Type B pancreatic cell (in vitro differentiated cells): ENCODE measurements at regions not wholly inside any gene's neighbourhood (a gene's known extent, or its start where the extent isn't known, plus 50 kb on each side); places are given as distances from the start of the nearest gene placed in this dataset.

ENCODE experiments used
- DNase-seq: peaks from one replicate; pipeline ENCODE4 v3.0.0; 2021; ENCODE audit warnings: mixed read lengths; ENCODE audit not compliant: unreplicated experiment; ENCODE audit errors: extremely low spot score
- H3K27ac Mint-ChIP-seq: 2 replicates; pipeline ENCODE4 v1.8.0; 2021; ENCODE audit warnings: mild to moderate bottlenecking, mixed read lengths
- H3K27me3 Mint-ChIP-seq: 2 replicates; pipeline ENCODE4 v1.8.0; 2021; ENCODE audit warnings: mixed read lengths
- H3K36me3 Mint-ChIP-seq: 2 replicates; pipeline ENCODE4 v1.8.0; 2021; ENCODE audit warnings: mixed read lengths
- H3K4me1 Mint-ChIP-seq: one replicate; pipeline ENCODE4 v1.8.0; 2021; ENCODE audit warnings: mixed read lengths; ENCODE audit not compliant: unreplicated experiment
- H3K4me3 Mint-ChIP-seq: 2 replicates; pipeline ENCODE4 v1.8.0; 2021; ENCODE audit warnings: mild to moderate bottlenecking, mixed read lengths
- H3K9me3 Mint-ChIP-seq: 2 replicates; pipeline ENCODE4 v1.8.0; 2021; ENCODE audit warnings: mixed read lengths
- TF ChIP-seq, protein P1 (sequence below): fragments of 200-600 bp; sonication (generic); conservative IDR thresholded peaks from 2 replicates; pipeline ENCODE4 v1.5.0; 2021; ENCODE audit warnings: antibody characterized with exemption, mild to moderate bottlenecking

DNA sequence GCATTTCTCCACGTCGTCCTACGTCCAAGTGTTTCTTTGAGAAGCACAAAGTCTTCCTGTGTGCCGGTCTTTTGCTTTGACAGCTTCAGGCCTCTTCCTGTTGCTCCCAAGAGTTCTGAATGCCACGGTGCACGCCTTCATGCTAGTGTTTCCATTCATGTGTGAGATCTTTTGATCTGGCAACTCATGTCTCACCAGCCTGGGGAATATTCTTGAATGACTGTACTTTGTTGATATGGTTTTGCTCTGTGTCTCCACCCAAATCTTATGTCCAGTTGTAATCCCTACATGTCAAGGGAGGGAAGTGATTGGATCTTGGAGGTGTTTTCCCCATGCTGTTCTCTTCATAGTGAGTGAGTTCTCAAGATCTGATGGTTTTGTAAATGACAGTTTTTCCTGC lies 129.6 kb upstream of the THBS2 start:
- no peaks in the 10 kb centered on the region for H3K9me3 Mint-ChIP-seq
- no peak overlapping the region for H3K27ac Mint-ChIP-seq
- TF ChIP-seq, protein P1, sequence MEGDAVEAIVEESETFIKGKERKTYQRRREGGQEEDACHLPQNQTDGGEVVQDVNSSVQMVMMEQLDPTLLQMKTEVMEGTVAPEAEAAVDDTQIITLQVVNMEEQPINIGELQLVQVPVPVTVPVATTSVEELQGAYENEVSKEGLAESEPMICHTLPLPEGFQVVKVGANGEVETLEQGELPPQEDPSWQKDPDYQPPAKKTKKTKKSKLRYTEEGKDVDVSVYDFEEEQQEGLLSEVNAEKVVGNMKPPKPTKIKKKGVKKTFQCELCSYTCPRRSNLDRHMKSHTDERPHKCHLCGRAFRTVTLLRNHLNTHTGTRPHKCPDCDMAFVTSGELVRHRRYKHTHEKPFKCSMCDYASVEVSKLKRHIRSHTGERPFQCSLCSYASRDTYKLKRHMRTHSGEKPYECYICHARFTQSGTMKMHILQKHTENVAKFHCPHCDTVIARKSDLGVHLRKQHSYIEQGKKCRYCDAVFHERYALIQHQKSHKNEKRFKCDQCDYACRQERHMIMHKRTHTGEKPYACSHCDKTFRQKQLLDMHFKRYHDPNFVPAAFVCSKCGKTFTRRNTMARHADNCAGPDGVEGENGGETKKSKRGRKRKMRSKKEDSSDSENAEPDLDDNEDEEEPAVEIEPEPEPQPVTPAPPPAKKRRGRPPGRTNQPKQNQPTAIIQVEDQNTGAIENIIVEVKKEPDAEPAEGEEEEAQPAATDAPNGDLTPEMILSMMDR, result no peak
- no peaks in the 10 kb centered on the region for H3K4me1 Mint-ChIP-seq
- no peak overlapping the region for H3K4me3 Mint-ChIP-seq
- DNase-seq, result no peak
- no peaks in the 10 kb centered on the region for H3K36me3 Mint-ChIP-seq
- H3K27me3 Mint-ChIP-seq, result no peaks in the 10 kb centered on the region

- Mint-ChIP-seq H3K36me3 (no peaks in the 10 kb centered on the region), H3K4me1 (no peaks in the 10 kb centered on the region), H3K27ac (no peak overlapping the region), H3K4me3 (no peak overlapping the region), H3K27me3 (no peaks in the 10 kb centered on the region), H3K9me3 (no peaks in the 10 kb centered on the region)
- TF ChIP-seq, protein P1, result no peak
- DNase-seq, result no peak
These were observed 129.1 kb upstream of the THBS2 start for GRCh38 chr6:169382735-169383134.

GRCh38 chr6:169381988-169382387 lies 128.3 kb upstream of the THBS2 start:
- no peaks in the 10 kb centered on the region for H3K36me3 Mint-ChIP-seq
- TF ChIP-seq, protein P1, result no peak
- DNase-seq, result no peak
- H3K27me3 Mint-ChIP-seq, result no peaks in the 10 kb centered on the region
- no peaks in the 10 kb centered on the region for H3K4me1 Mint-ChIP-seq
- H3K27ac Mint-ChIP-seq, result no peak overlapping the region
- H3K4me3 Mint-ChIP-seq, result no peak overlapping the region
- no peaks in the 10 kb centered on the region for H3K9me3 Mint-ChIP-seq

- Mint-ChIP-seq H3K4me3 (no peak overlapping the region), H3K36me3 (no peaks in the 10 kb centered on the region), H3K27me3 (no peaks in the 10 kb centered on the region), H3K9me3 (no peaks in the 10 kb centered on the region), H3K27ac (no peak overlapping the region), H3K4me1 (no peaks in the 10 kb centered on the region)
- TF ChIP-seq, protein P1, result no peak
- no peak for DNase-seq
These were observed 126.8 kb upstream of the THBS2 start for GRCh38 chr6:169380493-169380892.

- Mint-ChIP-seq H3K4me3 (no peak overlapping the region), H3K4me1 (no peaks in the 10 kb centered on the region), H3K9me3 (no peaks in the 10 kb centered on the region), H3K27me3 (no peaks in the 10 kb centered on the region), H3K27ac (no peak overlapping the region), H3K36me3 (no peaks in the 10 kb centered on the region)
- TF ChIP-seq, protein P1, result no peak
- DNase-seq, result no peak
These were observed 125.9 kb upstream of the THBS2 start for GRCh38 chr6:169379495-169380070.
